GM12878 (cell line): ENCODE measurements at regions not wholly inside any gene's neighbourhood (a gene's known extent, or its start where the extent isn't known, plus 50 kb on each side); places are given as distances from the start of the nearest gene placed in this dataset.

Source experiments
- ATAC-seq: fragments of 200-7000 bp; cut with Tn5 transposase; 3 replicates; pipeline ENCODE4 v1.9.1; 2020; ENCODE audit warnings: mild to moderate bottlenecking, moderate library complexity
- BruUV-seq: library from RNA; stranded (reverse); fragments of 400-500 nt; replicated peaks from 2 replicates; lab custom pipeline; 2021; lab: Mats Ljungman, UMichigan
- CTCF ChIA-PET: fragments of 300-600 bp; sonication (Branson Sonifier 250); formaldehyde crosslinking; extraction: SDS; loops from one replicate; lab custom pipeline; 2021; ENCODE audit warnings: inconsistent platforms; lab: Yijun Ruan, JAX
- POLR2A ChIA-PET: fragments of 350-600 bp; formaldehyde crosslinking; extraction: SDS; loops from one replicate; lab custom pipeline; 2021; ENCODE audit warnings: inconsistent platforms; lab: Charles Lee
- RAD21 ChIA-PET: fragments of 300-600 bp; sonication (Branson Sonifier 250); formaldehyde crosslinking; loops from one replicate; lab custom pipeline; 2023; ENCODE audit warnings: antibody characterized with exemption; ENCODE audit not compliant: unreplicated experiment; lab: Charles Lee
- SMC1A ChIA-PET: fragments of 300-600 bp; sonication (Branson Sonifier 250); formaldehyde crosslinking; loops from one replicate; lab custom pipeline; 2023; ENCODE audit not compliant: unreplicated experiment, uncharacterized antibody; lab: Charles Lee
- DNase-seq: peaks from one replicate; pipeline ENCODE4 v3.0.0-alpha.2; 2011; ENCODE audit warnings: low read depth, low spot score
- FAIRE-seq: peaks from 3 replicates; lab custom pipeline; 2011; peaks lifted over from hg19 to GRCh38; lab: Jason Lieb, UNC
- H2AFZ ChIP-seq: 2 replicates; pipeline ENCODE4 v1.6.0; 2011; ENCODE audit warnings: low read depth, low read length, control low read depth; ENCODE audit not compliant: control insufficient read depth
- H3K27ac ChIP-seq: 2 replicates; pipeline ENCODE4 v1.5.1; 2011; ENCODE audit warnings: control low read depth; ENCODE audit not compliant: control insufficient read depth, insufficient read depth
- H3K27me3 ChIP-seq, 2 experiments: replicated peaks in 1 of 2; 2 replicates each; pipeline versions ENCODE4 v1.6.0 to v1.6.1; 2011; ENCODE audit warnings: low read length in 1 of 2; ENCODE audit not compliant: control insufficient read depth in 2 of 2, insufficient read depth in 2 of 2
- H3K36me3 ChIP-seq, 2 experiments: 2 replicates each; pipeline ENCODE4 v1.5.1; 2011; ENCODE audit warnings: low read length in 1 of 2; ENCODE audit not compliant: control insufficient read depth in 2 of 2, insufficient read depth in 2 of 2
- H3K4me1 ChIP-seq: 2 replicates; pipeline ENCODE4 v1.6.1; 2011; ENCODE audit warnings: mild to moderate bottlenecking, low read length, moderate library complexity, mixed read lengths; ENCODE audit not compliant: control insufficient read depth, insufficient read depth
- H3K4me2 ChIP-seq: 2 replicates; pipeline ENCODE4 v1.6.0; 2011; ENCODE audit warnings: control low read depth; ENCODE audit not compliant: control insufficient read depth, insufficient read depth
- H3K4me3 ChIP-seq: fragments of 200-600 bp; sonication (generic); 2 replicates; pipeline ENCODE4 v1.5.1; 2016
- H3K79me2 ChIP-seq: 2 replicates; pipeline ENCODE4 v1.6.0; 2011; ENCODE audit warnings: low read length; ENCODE audit not compliant: control insufficient read depth, insufficient read depth
- H3K9ac ChIP-seq: 2 replicates; pipeline ENCODE4 v1.8.0; 2011; ENCODE audit warnings: low read length, control low read depth, mixed read lengths; ENCODE audit not compliant: control insufficient read depth, insufficient read depth
- H3K9me3 ChIP-seq: replicated peaks from 3 replicates; pipeline ENCODE4 v1.5.1; 2011; ENCODE audit warnings: mild to moderate bottlenecking, low read length; ENCODE audit not compliant: control insufficient read depth, insufficient read depth
- H4K20me1 ChIP-seq: 2 replicates; pipeline ENCODE4 v1.6.0; 2011; ENCODE audit not compliant: control insufficient read depth, insufficient read depth
- BCLAF1 ChIP-seq: fragments of 450-650 bp; IDR thresholded peaks from 2 replicates; pipeline ENCODE4 v1.6.1; 2017; ENCODE audit warnings: antibody characterized with exemption, mild to moderate bottlenecking, moderate library complexity
- CREB1 ChIP-seq: IDR thresholded peaks from 2 replicates; pipeline ENCODE4 v1.6.1; 2012; ENCODE audit warnings: low read depth, mild to moderate bottlenecking, inconsistent platforms
- EED ChIP-seq: sonication (generic); IDR thresholded peaks from 2 replicates; pipeline ENCODE4 v1.6.1; 2016; ENCODE audit warnings: antibody characterized with exemption, low read depth
- EGR1 ChIP-seq, 2 experiments: IDR thresholded peaks; 1 replicate in 1 of 2; 2 replicates in 1 of 2; pipeline ENCODE4 v1.6.1; 2011 to 2012; ENCODE audit warnings: low read depth in 2 of 2, low read length in 2 of 2, borderline replicate concordance in 1 of 2, mild to moderate bottlenecking in 1 of 2, moderate library complexity in 1 of 2
- IKZF2 ChIP-seq, 2 experiments: fragments of 450-650 bp; IDR thresholded peaks; 2 replicates each; pipeline ENCODE4 v1.6.1; 2017; ENCODE audit warnings: mild to moderate bottlenecking in 2 of 2, moderate library complexity in 2 of 2
- KAT2A ChIP-seq: conservative IDR thresholded peaks from 2 replicates; pipeline ENCODE4 v1.6.1; 2011; ENCODE audit warnings: low read depth, low read length; ENCODE audit not compliant: control insufficient read depth
- MAX ChIP-seq: IDR thresholded peaks from 2 replicates; pipeline ENCODE4 v1.6.1; 2012; ENCODE audit warnings: low read depth, low read length, improper control_type of control experiment
- MEF2A ChIP-seq: IDR thresholded peaks from 2 replicates; pipeline ENCODE4 v1.6.1; 2011; ENCODE audit warnings: low read depth, mild to moderate bottlenecking, low read length, moderate library complexity; ENCODE audit not compliant: insufficient read depth
- MLLT1 ChIP-seq: fragments of 450-650 bp; IDR thresholded peaks from 2 replicates; pipeline ENCODE4 v1.6.1; 2016; ENCODE audit warnings: mild to moderate bottlenecking
- PBX3 ChIP-seq: IDR thresholded peaks from 2 replicates; pipeline ENCODE4 v1.6.1; 2011; ENCODE audit warnings: mild to moderate bottlenecking, low read depth, low read length, moderate library complexity; ENCODE audit not compliant: insufficient replicate concordance
- POLR2AphosphoS2 ChIP-seq: IDR thresholded peaks from 2 replicates; pipeline ENCODE4 v1.6.1; 2011; ENCODE audit warnings: low read depth, mild to moderate bottlenecking, low read length, improper control_type of control experiment, moderate library complexity
- RAD21 ChIP-seq: IDR thresholded peaks from 2 replicates; pipeline ENCODE4 v1.6.1; 2011; ENCODE audit warnings: mild to moderate bottlenecking, low read depth, low read length, moderate library complexity; ENCODE audit not compliant: insufficient read depth
- RUNX3 ChIP-seq: IDR thresholded peaks from 2 replicates; pipeline ENCODE4 v1.6.1; 2012; ENCODE audit warnings: low read length, inconsistent platforms
- SIX5 ChIP-seq: IDR thresholded peaks from 2 replicates; pipeline ENCODE4 v1.6.1; 2011; ENCODE audit warnings: mild to moderate bottlenecking, low read depth, low read length, moderate library complexity; ENCODE audit not compliant: severe bottlenecking
- TARDBP ChIP-seq: IDR thresholded peaks from 2 replicates; pipeline ENCODE4 v1.6.1; 2016; ENCODE audit warnings: borderline replicate concordance
- WGBS: methylation state at CpG from one replicate; pipeline ENCODE4 v1.1.6; 2016; ENCODE audit warnings: low lambda C conversion rate; ENCODE audit not compliant: insufficient replicate concordance, insufficient coverage; ENCODE audit errors: missing lambda C conversion rate; 5-methylcytosine and 5-hydroxymethylcytosine counted together
- in situ Hi-C: fragments of 300-500 bp; cut with MboI; formaldehyde crosslinking; loops from 9 replicates; pipeline ENCODE4 v1.14.3; 2018; ENCODE audit warnings: mixed read lengths
- intact Hi-C: fragments of 100-400 bp; cut with micrococcal nuclease; formaldehyde crosslinking; loops from one replicate; pipeline ENCODE4 v1.14.2; 2022; ENCODE audit not compliant: unreplicated experiment
- TF ChIP-seq, protein P1 (sequence below): fragments of 150-350 bp; IDR thresholded peaks from 2 replicates; pipeline ENCODE4 v1.6.1; 2016; ENCODE audit warnings: low read depth, low read length

GRCh38 chr2:172181840-172182239 lies 79.1 kb upstream of the DLX2 start:
- SMC1A ChIA-PET = interaction anchor here (1.1 kb wide), 1 partner anchor 271 kb away, joined by 3 read pairs; no protein-coding TSS in a partner anchor
- RAD21 ChIA-PET = no interaction called here

More at GRCh38 chr2:172181840-172182239, 79.1 kb upstream of the DLX2 start:
- H3K27me3 ChIP-seq = no peaks in the 10 kb centered on the region
- no peak overlapping the region for H3K4me3 ChIP-seq
- no peak overlapping the region for H2AFZ ChIP-seq
- H3K4me2 ChIP-seq = no peak overlapping the region
- no peak for TF ChIP-seq SIX5
- TF ChIP-seq, protein P1, sequence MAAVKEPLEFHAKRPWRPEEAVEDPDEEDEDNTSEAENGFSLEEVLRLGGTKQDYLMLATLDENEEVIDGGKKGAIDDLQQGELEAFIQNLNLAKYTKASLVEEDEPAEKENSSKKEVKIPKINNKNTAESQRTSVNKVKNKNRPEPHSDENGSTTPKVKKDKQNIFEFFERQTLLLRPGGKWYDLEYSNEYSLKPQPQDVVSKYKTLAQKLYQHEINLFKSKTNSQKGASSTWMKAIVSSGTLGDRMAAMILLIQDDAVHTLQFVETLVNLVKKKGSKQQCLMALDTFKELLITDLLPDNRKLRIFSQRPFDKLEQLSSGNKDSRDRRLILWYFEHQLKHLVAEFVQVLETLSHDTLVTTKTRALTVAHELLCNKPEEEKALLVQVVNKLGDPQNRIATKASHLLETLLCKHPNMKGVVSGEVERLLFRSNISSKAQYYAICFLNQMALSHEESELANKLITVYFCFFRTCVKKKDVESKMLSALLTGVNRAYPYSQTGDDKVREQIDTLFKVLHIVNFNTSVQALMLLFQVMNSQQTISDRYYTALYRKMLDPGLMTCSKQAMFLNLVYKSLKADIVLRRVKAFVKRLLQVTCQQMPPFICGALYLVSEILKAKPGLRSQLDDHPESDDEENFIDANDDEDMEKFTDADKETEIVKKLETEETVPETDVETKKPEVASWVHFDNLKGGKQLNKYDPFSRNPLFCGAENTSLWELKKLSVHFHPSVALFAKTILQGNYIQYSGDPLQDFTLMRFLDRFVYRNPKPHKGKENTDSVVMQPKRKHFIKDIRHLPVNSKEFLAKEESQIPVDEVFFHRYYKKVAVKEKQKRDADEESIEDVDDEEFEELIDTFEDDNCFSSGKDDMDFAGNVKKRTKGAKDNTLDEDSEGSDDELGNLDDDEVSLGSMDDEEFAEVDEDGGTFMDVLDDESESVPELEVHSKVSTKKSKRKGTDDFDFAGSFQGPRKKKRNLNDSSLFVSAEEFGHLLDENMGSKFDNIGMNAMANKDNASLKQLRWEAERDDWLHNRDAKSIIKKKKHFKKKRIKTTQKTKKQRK = no peak
- no peak for TF ChIP-seq EED
- TF ChIP-seq CREB1 = no peak
- TF ChIP-seq TARDBP = no peak
- TF ChIP-seq KAT2A = no peak
- TF ChIP-seq EGR1 (IDR thresholded peaks at IDR 0.05; ENCODE audit: borderline replicate concordance in 1 of 2, low read depth in 2 of 2, low read length in 2 of 2) = no peak
- TF ChIP-seq MAX = no peak
- no peak for TF ChIP-seq PBX3
- no peak for TF ChIP-seq MEF2A
- no peak for TF ChIP-seq RUNX3
- TF ChIP-seq RAD21 = no peak
- TF ChIP-seq IKZF2 (IDR thresholded peaks at IDR 0.05) = no peak
- TF ChIP-seq MLLT1 = no peak
- no peak for TF ChIP-seq BCLAF1
- TF ChIP-seq POLR2AphosphoS2 = no peak
- ChIA-PET CTCF (no interaction called here), POLR2A (no interaction called here)
- ATAC-seq (no peak), FAIRE-seq (no peak), DNase-seq (no peak)
- in situ Hi-C loops = no loop called here
- no TSS peak for BruUV-seq
- H3K9ac ChIP-seq = no peak overlapping the region
- H4K20me1 ChIP-seq = no peaks in the 10 kb centered on the region
- H3K9me3 ChIP-seq = no peaks in the 10 kb centered on the region
- intact Hi-C loops = no loop called here
- H3K79me2 ChIP-seq = no peaks in the 10 kb centered on the region
- H3K27ac ChIP-seq = no peak overlapping the region
- H3K36me3 ChIP-seq = no peaks in the 10 kb centered on the region
- no peaks in the 10 kb centered on the region for H3K4me1 ChIP-seq
- WGBS = 10% methylated on average over 3 of the region's 3 CpGs
